ENCODE measurements at regions not wholly inside any gene's neighbourhood (a gene's known extent, or its start where the extent isn't known, plus 50 kb on each side); places are given as distances from the start of the nearest gene placed in this dataset.

GRCh38 chr11:122246874-122247273, 130.9 kb upstream of the BLID start:
- TF ChIP-seq POLR2AphosphoS5 (IDR thresholded peaks at IDR 0.05; ENCODE audit: borderline replicate concordance, low read depth, low read length) (no peak), EZH2 (IDR thresholded peaks at IDR 0.05) (no peak)

Measured in SK-N-MC (cell line).